ENCODE measurements at regions not wholly inside any gene's neighbourhood (a gene's known extent, or its start where the extent isn't known, plus 50 kb on each side); places are given as distances from the start of the nearest gene placed in this dataset.
"Not testable (repeated sequence)": the region's sequence is repeated elsewhere in the genome, so short reads cannot be mapped to it uniquely, and the experiment has no call there.

GRCh38 chr1:189718147-189718795 is 759.4 kb downstream of the BRINP3 start:
- not testable (repeated sequence) for DNase-seq (ENCODE audit: low read depth)

- no peak for DNase-seq (ENCODE audit: low read depth)
Measured at GRCh38 chr1:189726806-189727205, 750.9 kb downstream of the BRINP3 start.

- no peak for DNase-seq (ENCODE audit: low read depth)
Measured at GRCh38 chr1:189751311-189751710, 726.4 kb downstream of the BRINP3 start.

- no peak for DNase-seq (ENCODE audit: low read depth)
Measured at GRCh38 chr1:189752461-189752995, 725.1 kb downstream of the BRINP3 start.

DNA sequence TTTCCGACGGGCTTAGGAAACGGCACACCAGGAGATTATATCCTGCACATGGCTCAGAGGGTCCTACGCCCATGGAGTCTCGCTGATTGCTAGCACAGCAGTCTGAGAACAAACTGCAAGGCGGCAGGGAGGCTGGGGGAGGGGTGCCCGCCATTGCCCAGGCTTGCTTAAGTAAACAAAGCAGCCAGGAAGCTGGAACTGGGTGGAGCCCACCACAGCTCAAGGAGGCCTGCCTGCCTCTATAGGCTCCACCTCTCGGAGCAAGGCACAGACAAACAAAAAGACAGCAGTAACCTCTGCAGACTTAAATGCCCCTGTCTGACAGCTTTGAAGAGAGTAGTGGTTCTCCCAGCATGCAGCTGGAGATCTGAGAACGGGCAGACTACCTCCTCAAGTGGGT is 722.6 kb downstream of the BRINP3 start:
- not testable (repeated sequence) for DNase-seq (ENCODE audit: low read depth)

GRCh38 chr1:189764391-189765320 is 713.0 kb downstream of the BRINP3 start:
- DNase-seq (ENCODE audit: low read depth): no peak

GRCh38 chr1:189769448-189769847 is 708.2 kb downstream of the BRINP3 start:
- DNase-seq (ENCODE audit: low read depth): no peak

DNA sequence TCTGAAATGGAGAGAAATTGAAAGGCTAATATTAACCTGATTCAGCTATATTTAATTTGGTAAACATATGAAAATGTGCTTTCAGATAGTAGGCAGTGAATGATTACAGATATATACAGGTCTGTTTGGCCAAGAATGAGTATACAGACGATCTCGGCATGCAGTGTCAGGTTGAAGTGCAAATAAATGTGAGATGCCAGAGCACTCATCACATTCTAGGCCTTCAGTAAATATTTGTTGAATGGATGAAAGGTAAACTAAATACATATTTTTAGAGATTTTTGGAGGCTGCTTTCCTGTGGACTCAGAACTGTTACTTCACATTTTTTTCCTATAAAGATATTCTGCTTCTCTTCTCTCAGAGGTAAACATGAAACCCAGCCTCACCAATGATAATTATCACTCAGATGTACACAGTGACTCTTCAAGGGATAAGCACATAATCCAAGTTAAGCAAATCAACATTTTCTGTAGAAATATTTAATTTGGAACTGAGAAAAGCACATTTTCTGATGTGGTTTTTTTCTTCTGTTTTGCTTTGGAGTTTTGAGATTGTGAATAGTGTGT is 702.9 kb downstream of the BRINP3 start:
- DNase-seq (ENCODE audit: low read depth): no peak

DNA sequence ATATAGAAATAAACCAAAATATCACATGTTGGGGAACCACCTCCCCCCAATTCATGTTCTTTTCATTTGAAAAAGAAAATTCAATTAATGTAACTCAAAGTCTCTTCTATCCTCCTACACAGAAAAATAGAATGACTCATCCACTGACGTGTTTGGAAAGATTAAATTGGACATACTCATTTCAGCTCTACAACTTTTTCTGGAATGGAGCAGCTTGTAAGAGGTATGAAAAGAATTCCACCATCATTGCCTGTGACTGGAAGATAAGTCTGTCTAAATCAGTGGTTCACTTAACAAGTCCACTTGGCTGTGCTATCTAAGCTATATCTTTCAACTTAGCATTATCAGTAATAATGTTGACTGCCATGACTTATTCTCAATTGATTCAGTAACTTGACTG is 702.3 kb downstream of the BRINP3 start:
- DNase-seq (ENCODE audit: low read depth): no peak

DNA sequence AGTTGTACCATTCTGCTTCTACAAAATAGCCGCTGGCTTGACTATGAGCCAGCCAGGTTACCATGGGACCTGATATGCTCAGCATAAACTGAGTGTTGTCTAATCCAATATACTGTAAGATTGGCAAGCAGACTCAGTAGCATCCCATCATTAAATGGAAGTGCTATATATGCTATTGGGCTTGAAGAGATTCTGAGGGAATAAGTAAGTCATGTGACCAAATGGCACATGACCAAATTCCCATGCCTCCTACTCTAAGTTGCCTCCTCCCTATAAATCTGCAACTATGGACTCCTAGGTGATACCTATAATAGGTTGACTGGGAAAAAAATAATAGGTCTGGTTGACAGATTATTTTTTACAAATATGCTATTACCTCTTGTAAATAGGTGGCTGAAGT is 698.6 kb downstream of the BRINP3 start:
- DNase-seq (ENCODE audit: low read depth): no peak

DNA sequence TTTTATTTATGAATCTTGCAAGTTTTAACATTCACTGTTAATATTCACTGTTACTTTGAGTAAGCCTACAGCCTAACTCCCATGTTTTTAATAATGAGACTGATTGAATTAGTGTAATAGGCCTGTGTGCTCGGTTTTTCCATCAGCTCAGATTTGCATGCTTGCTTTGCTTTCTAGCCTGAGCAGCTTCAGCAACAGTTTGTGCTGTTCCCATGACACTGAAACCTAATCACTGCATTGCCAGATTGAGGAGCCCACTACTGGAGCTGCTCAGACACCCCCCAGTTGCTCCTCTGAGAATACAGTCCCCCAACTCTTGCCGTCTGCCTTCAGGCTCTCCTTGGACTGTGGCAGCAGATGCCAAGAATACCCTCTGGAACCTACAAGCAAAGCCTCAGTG is 695.4 kb downstream of the BRINP3 start:
- DNase-seq (ENCODE audit: low read depth): no peak

- DNase-seq (ENCODE audit: low read depth): no peak
Measured at GRCh38 chr1:189783456-189783855, 694.2 kb downstream of the BRINP3 start.

- DNase-seq (ENCODE audit: low read depth): no peak
Measured at GRCh38 chr1:189786761-189787160, 690.9 kb downstream of the BRINP3 start.

DNA sequence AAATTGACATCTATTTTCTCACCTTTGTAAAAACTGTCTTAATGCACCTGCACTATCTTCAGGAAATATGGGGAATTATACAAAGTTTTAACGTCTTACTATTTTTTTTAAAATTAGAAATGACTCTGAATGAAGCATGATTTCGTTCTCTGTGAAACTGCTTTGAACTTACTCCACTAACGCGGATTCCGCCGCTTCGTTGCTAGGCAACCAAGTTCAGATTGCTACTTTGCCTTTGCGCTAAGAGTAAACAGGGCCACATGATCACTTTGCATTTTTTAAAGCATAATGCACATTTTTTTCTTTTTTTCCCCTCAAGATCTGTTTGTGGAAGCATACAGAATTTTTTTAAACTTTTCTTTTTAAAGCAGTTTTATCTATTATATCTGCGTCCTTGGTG is 690.5 kb downstream of the BRINP3 start:
- DNase-seq (ENCODE audit: low read depth): no peak

GRCh38 chr1:189790335-189790734 is 687.3 kb downstream of the BRINP3 start:
- no peak for DNase-seq (ENCODE audit: low read depth)

GRCh38 chr1:189803364-189803763 is 674.3 kb downstream of the BRINP3 start:
- DNase-seq (ENCODE audit: low read depth): no peak

DNA sequence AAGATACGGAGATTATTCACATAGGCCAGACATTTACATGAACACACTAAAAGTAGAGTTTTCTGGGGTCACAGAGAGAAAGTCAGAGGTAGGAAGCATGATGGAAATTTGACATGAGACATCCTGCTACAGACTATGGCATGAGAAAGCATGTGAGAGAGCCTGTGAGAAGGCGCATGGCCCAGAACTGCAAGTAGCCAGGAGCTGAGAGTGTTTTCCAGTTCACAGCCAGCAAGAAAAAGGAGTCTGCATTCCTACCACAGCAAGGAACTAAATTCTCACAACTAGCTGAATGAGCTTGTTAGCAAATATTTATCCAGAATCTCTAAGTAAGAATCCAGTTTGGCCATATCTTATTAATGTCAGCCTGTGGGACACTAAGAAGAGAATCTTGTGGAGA is 673.3 kb downstream of the BRINP3 start:
- DNase-seq (ENCODE audit: low read depth): no peak

DNA sequence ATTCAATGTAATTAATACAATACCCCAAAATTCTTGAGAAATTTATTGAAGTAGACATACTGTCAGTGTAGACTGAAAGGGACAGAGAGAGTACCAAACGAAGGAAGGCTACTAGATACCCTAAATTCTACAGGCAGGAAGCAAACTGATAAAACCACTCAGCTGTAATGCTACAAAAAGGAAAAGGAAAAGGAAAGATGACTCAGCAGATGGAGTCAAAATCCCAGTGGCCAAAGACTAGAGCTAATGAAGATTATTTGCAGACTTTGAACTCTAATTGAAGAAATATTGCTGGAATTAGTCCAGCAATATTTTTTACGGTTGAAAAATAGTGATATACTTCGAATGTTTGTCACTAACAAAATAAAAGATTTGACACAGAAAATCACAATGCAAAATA is 671.9 kb downstream of the BRINP3 start:
- no peak for DNase-seq (ENCODE audit: low read depth)

- not testable (repeated sequence) for DNase-seq (ENCODE audit: low read depth)
Measured at GRCh38 chr1:189810639-189811038, 667.0 kb downstream of the BRINP3 start.

- DNase-seq (ENCODE audit: low read depth): no peak
Measured at GRCh38 chr1:189811960-189812359, 665.7 kb downstream of the BRINP3 start.

DNA sequence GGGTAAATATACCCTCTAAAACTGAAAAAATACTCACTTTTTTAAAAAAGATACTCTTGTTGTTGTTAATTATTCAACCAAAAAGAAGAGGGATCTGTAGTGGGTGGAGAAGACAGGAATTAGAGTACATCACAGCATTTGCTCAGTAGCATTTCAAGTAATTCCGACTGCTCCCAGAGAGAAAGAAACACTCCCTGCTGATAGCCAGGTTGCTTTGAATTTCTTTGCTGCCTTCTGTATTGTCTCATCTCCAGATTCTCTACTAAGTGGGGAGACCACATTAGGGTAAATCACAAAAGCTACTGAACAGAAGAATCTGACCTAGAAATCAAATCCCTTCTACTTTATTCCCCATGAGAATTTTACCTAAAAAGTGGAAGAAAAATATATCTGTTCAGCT is 661.1 kb downstream of the BRINP3 start:
- no peak for DNase-seq (ENCODE audit: low read depth)

GRCh38 chr1:189819751-189820150 is 657.9 kb downstream of the BRINP3 start:
- no peak for DNase-seq (ENCODE audit: low read depth)

DNA sequence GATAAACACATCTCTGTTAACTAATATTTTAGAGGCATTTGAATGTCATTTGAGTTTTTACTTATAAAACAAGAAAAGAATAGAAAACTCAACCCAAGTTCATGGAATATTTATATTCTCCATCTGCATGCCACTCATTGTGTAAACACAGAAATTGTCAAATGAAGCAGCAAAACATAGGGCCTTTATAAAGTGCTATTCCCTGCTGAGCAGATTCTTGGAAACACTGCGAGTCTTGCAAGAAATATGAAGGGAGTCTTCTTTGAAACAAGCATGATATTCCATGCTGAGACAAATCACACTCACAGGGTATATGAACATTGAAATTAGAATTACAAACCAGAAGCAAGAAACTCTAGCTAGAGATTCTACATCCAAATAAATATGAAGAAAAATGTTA is 655.8 kb downstream of the BRINP3 start:
- DNase-seq (ENCODE audit: low read depth): no peak

Measured in GM04504 (cell line).